MG63 (cell line): ENCODE measurements at regions not wholly inside any gene's neighbourhood (a gene's known extent, or its start where the extent isn't known, plus 50 kb on each side); places are given as distances from the start of the nearest gene placed in this dataset.

Source experiments
- DNase-seq: peaks from one replicate; pipeline ENCODE4 v3.0.0-alpha.2; 2020
- H3K27me3 ChIP-seq: fragments of 250-450 bp; sonication (Bioruptor Pico); 2 replicates; pipeline ENCODE4 v1.5.1; 2020; ENCODE audit warnings: mild to moderate bottlenecking, moderate library complexity
- H3K36me3 ChIP-seq: fragments of 250-450 bp; sonication (Bioruptor Pico); 2 replicates; pipeline ENCODE4 v1.5.1; 2020; ENCODE audit warnings: mild to moderate bottlenecking, moderate library complexity
- H3K4me3 ChIP-seq: fragments of 250-450 bp; sonication (Bioruptor Pico); 2 replicates; pipeline ENCODE4 v1.5.1; 2020; ENCODE audit warnings: mild to moderate bottlenecking, moderate library complexity
- H3K9me3 ChIP-seq: fragments of 250-450 bp; sonication (Bioruptor Pico); 2 replicates; pipeline ENCODE4 v1.5.1; 2020; ENCODE audit warnings: mild to moderate bottlenecking, moderate library complexity

DNA sequence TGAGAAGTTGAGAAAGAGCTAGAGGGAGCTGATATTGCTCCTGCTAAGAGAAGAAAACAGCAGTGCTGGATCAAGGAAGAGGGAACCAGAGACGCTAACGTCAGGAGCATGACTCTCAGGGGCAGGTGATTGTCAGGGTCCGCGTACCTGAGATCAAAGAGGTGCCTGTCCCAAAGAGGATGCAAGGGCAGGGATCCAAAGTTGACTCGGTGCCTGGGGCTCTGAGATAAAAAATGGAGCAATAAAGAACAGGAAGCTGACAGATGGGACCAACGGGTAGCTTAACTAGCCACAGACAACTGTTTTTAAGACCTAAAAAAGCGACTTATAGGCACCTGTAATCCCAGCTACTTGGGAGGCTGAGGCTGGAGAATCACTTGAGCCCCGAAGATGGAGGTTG lies 517.8 kb downstream of the IRX1 start:
- H3K9me3 ChIP-seq = no peaks in the 10 kb centered on the region
- no peak for DNase-seq
- no peak overlapping the region for H3K4me3 ChIP-seq
- H3K27me3 ChIP-seq = peaks cover 4% of the 10 kb centered on the region; the same call in 1 of the 2 replicates
- H3K36me3 ChIP-seq = no peaks in the 10 kb centered on the region

- H3K27me3 ChIP-seq = peaks cover 4% of the 10 kb centered on the region; the same call in 1 of the 2 replicates
- no peak overlapping the region for H3K4me3 ChIP-seq
- no peaks in the 10 kb centered on the region for H3K9me3 ChIP-seq
- no peaks in the 10 kb centered on the region for H3K36me3 ChIP-seq
- DNase-seq = no peak
Measured at GRCh38 chr5:4113905-4114304, 518.3 kb downstream of the IRX1 start.

DNA sequence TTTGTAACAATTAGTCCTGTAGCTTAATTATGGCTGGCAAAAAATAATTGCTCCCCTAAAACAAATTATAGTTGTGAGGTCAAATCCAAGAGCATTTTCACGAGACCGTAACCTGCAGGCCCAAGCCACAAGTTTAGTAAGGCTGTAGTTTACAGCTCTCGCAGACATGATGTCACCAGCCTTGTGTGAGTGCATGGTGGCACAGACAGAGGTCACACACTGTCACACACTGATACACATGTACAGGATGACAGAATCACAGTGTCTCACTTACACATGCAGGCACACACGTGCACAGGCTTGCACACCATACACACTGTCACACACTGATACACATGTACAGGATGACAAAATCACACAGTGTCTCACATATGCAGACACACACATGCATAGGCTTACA lies 518.8 kb downstream of the IRX1 start:
- H3K27me3 ChIP-seq = peaks cover 4% of the 10 kb centered on the region; the same call in 1 of the 2 replicates
- no peaks in the 10 kb centered on the region for H3K9me3 ChIP-seq
- no peaks in the 10 kb centered on the region for H3K36me3 ChIP-seq
- no peak overlapping the region for H3K4me3 ChIP-seq
- no peak for DNase-seq

DNA sequence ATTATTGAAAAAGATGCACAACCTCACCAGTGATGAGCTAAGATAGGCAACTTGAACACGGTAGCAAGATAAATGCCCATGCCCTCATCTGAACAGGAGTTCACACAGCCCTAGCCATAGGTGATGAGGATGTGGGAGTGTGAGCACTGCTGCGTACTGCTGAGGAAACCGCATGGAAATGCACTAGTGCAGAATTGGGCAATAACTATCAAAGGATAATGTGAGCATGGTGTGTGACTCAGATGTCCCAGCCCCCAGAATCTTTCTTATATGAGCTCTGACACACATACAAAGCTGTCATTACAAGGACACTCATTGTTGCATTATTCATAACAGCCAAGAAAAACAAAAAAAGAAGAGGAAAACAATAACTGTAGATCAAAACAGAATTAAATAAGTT lies 521.2 kb downstream of the IRX1 start:
- H3K27me3 ChIP-seq = peaks cover 4% of the 10 kb centered on the region; the same call in 1 of the 2 replicates
- no peak for DNase-seq
- no peak overlapping the region for H3K4me3 ChIP-seq
- no peaks in the 10 kb centered on the region for H3K36me3 ChIP-seq
- no peaks in the 10 kb centered on the region for H3K9me3 ChIP-seq

- Histone ChIP-seq H3K9me3 (no peaks in the 10 kb centered on the region), H3K4me3 (no peak overlapping the region)
Measured at GRCh38 chr5:4124221-4124970, 528.8 kb downstream of the IRX1 start.

DNA sequence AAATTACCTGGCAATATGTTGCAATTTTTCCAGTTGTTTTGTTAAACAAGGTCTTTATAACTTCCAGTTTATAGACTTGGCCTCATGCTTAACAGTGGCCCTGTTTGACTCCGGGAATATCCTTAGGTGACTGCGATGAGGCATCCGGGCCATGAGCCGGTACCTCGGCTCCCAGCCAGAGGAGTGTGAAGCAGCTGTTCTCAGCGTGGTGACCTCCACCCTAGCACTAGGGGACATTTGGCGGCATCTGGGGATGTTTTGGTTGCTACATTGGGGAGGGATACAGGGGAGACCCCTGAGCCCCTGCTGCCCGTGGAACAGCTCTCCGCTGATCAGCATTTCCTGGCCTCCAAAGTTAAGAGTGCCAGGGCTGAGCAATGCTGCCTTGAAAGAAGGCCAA lies 533.4 kb downstream of the IRX1 start:
- no peak for DNase-seq
- no peak overlapping the region for H3K4me3 ChIP-seq
- peaks cover 2% of the 10 kb centered on the region; the same call in 1 of the 2 replicates for H3K27me3 ChIP-seq
- H3K36me3 ChIP-seq = no peaks in the 10 kb centered on the region
- no peaks in the 10 kb centered on the region for H3K9me3 ChIP-seq

More at GRCh38 chr5:4124221-4124970, 528.8 kb downstream of the IRX1 start:
- Histone ChIP-seq H3K27me3 (peaks cover 4% of the 10 kb centered on the region; the same call in 1 of the 2 replicates), H3K36me3 (no peaks in the 10 kb centered on the region)
- no peak for DNase-seq

DNA sequence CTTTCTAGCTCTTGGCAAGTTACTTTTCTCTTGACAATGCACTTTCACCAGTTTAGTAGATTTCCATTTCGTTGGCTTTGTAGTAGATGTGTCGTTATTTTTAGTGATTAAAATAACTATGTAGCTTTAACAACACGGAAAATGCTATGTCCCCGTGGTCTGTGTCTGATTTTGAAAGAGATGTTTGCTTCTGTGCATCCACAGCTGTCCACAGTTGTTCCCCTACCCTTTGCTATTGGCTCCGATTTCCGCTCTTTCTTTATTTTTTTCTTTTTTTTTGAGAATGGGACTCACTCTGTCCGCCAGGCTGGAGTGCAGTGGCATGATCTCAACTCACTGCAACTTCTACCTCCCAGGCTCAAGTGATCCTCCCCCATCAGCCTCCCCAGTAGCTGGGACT lies 533.9 kb downstream of the IRX1 start:
- Histone ChIP-seq H3K36me3 (no peaks in the 10 kb centered on the region), H3K27me3 (peaks cover 2% of the 10 kb centered on the region; the same call in 1 of the 2 replicates), H3K4me3 (no peak overlapping the region), H3K9me3 (no peaks in the 10 kb centered on the region)
- no peak for DNase-seq

DNA sequence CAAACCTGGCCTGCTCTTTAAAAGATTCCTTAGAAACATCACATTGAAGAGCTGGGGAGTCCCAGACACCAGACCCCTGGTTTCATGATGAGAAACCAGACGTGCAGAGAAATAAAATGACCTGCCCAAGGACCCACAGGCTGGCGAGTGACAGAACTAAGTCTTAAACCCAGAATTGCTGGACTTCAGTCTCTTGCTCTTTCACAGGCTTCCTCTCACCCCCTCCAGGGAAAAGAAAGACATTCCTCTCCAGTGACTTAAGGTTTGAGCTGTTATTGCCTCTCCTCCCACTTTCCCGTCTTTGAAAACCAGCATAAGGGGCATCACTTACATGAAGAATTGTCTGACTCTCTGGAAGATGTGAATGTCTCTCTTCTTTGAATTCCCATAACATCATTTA lies 535.2 kb downstream of the IRX1 start:
- H3K36me3 ChIP-seq = no peaks in the 10 kb centered on the region
- H3K4me3 ChIP-seq = no peak overlapping the region
- DNase-seq = no peak
- no peaks in the 10 kb centered on the region for H3K9me3 ChIP-seq
- peaks cover 2% of the 10 kb centered on the region; the same call in 1 of the 2 replicates for H3K27me3 ChIP-seq

DNA sequence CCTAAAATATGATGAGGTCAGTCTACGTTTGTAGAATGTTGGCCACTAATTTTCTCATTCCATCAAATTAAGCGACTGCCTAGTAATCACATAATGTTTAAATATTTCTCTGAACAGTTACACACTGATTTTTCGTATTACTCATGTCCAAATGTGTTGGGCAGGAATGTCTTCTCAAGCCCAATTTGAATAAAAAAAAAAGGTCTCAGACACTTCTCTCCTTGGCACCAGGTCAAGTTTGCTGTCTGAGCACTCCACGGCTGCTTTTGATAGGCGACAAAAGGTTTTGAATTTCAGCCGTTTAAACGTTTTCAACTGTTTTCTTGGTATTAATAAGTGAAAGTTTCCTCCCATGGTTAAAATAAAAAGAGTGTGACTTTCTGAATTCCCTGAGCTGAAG lies 542.1 kb downstream of the IRX1 start:
- H3K4me3 ChIP-seq = no peak overlapping the region
- H3K36me3 ChIP-seq = no peaks in the 10 kb centered on the region
- H3K9me3 ChIP-seq = no peaks in the 10 kb centered on the region
- H3K27me3 ChIP-seq = 0 out of 2 replicates have a peak, but pooled peaks cover 2% of the 10 kb centered on the region
- DNase-seq = no peak

GRCh38 chr5:4142842-4143241 lies 547.2 kb downstream of the IRX1 start:
- no peak overlapping the region for H3K4me3 ChIP-seq
- H3K36me3 ChIP-seq = no peaks in the 10 kb centered on the region
- no peak for DNase-seq
- H3K27me3 ChIP-seq = 0 out of 2 replicates have a peak, but pooled peaks cover 2% of the 10 kb centered on the region
- H3K9me3 ChIP-seq = no peaks in the 10 kb centered on the region

DNA sequence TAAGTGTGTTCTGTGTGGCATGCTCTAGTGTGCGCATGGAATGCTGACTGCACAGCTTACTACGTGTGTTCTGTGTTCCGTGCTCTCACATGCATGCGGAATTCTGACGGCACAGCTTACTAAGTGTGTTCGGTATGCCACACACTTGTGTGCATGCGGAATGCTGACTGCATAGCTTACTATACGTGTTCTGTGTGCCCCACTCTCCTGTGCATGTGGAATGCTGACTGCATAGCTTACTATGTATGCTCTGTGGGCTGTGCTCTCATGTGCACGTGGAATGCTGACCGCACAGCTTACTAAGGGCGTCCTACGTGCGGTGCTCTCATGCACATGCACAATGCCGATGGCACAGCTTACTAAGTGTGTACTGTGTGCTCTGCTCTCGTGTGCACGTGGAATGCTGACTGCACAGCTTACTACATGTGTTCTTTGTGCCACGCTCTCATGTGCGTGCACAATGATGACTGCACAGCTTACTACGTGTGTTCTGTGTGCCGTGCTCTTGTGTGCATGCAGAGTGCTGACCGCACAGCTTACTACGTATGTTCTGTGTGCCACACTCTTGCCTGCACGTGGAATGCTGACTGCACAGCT lies 548.9 kb downstream of the IRX1 start:
- H3K27me3 ChIP-seq = no peaks in the 10 kb centered on the region
- no peak for DNase-seq
- no peaks in the 10 kb centered on the region for H3K9me3 ChIP-seq
- no peaks in the 10 kb centered on the region for H3K36me3 ChIP-seq
- no peak overlapping the region for H3K4me3 ChIP-seq

GRCh38 chr5:4145511-4145910 lies 549.9 kb downstream of the IRX1 start:
- DNase-seq = no peak
- Histone ChIP-seq H3K9me3 (no peaks in the 10 kb centered on the region), H3K27me3 (no peaks in the 10 kb centered on the region), H3K4me3 (no peak overlapping the region), H3K36me3 (no peaks in the 10 kb centered on the region)

DNA sequence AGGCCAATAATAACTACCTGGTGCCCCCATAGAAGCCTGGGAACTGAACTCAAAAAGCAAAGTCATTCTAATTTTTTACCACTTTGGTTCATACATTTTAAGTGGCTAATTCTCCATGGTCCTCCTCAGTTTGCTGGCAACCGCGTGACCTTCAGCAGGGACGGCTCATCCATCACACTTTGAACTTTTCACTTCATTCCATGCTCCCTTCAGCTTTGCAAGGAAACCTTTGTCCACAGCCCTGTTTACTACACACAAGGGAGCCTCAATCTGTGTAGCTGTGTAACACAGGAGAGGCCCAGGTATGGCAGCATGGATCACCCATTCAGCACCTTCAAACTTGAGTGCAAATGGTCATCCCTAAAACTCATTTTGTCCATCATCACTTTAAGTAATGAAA lies 552.4 kb downstream of the IRX1 start:
- Histone ChIP-seq H3K9me3 (no peaks in the 10 kb centered on the region), H3K27me3 (no peaks in the 10 kb centered on the region), H3K4me3 (no peak overlapping the region), H3K36me3 (no peaks in the 10 kb centered on the region)
- no peak for DNase-seq

DNA sequence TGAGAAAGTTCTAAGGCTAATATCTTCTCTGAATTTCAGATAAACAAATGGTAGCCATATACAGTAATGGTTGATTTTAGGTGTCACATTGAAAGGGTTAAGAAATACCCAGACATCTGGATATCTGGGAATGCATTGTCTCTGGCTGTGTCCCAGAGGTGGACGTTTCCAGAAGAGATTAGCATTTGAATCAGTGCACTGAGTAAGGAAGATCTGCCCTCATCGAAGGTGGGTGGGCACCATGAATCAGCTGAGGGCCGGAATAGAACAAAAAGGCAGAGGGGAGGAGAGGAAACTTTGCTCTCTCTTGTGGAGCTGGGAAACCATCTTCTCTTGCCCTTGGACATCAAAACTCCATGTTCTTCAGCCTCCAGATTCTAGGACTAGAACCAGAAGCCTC lies 554.4 kb downstream of the IRX1 start:
- Histone ChIP-seq H3K4me3 (no peak overlapping the region), H3K36me3 (no peaks in the 10 kb centered on the region), H3K27me3 (no peaks in the 10 kb centered on the region), H3K9me3 (no peaks in the 10 kb centered on the region)
- DNase-seq = no peak

DNA sequence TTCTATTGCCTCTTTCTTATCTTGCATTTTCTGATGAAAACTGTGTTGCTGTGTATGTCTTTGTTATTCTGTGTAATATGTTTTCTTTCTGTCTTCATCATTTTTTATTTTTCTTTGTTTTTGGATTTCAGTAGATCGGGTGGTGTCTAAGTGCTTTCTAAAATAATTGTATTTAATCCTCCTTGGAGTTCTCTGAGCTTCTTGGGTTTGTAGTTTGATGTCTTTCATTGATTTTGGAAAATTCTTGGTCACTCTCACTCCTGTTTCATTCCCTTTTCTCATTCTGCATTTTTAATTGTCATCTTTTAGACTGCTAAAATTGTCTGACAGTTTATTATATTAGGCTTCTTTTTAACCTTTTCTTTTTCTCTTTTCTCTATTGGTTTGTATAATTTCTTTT lies 560.5 kb downstream of the IRX1 start:
- no peaks in the 10 kb centered on the region for H3K36me3 ChIP-seq
- DNase-seq = no peak
- H3K27me3 ChIP-seq = no peaks in the 10 kb centered on the region; the same call in 1 of the 2 replicates
- no peaks in the 10 kb centered on the region for H3K9me3 ChIP-seq
- no peak overlapping the region for H3K4me3 ChIP-seq

GRCh38 chr5:4156889-4157288 lies 561.3 kb downstream of the IRX1 start:
- no peak for DNase-seq

DNA sequence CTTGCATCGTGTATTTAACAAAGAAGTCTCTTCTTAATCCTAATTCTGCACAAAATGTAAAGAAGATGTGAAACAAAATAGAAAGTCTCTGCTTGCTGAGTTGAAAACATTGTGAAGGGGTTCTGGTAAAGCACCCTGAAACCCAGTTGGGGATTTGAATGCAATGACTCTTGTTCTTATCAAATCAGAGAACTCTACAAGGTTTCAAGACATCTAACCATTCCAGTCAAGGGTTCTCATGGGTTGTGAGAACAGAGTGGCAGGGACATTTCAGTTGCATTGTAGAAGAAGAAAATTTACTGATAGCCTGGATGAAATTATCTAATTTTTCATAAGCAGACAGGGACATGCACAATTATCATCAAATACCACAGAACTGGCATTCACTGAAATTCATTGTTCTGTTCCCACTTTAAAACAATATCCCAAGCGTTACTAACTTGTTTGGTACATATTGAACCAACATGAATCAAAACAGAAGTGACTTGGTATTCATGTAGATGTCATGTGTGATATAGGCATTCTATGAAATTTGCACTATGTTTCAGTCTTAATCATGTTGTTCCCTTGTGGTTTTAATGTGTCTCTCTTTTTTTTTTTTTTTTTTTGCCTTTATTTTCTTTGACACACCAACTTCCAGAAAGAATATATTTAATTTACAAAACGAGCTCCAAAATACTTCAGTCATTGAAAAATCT lies 563.3 kb downstream of the IRX1 start:
- H3K27me3 ChIP-seq = no peaks in the 10 kb centered on the region; the same call in 1 of the 2 replicates
- H3K4me3 ChIP-seq = no peak overlapping the region
- H3K9me3 ChIP-seq = no peaks in the 10 kb centered on the region
- H3K36me3 ChIP-seq = no peaks in the 10 kb centered on the region
- DNase-seq = no peak

More at GRCh38 chr5:4156889-4157288, 561.3 kb downstream of the IRX1 start:
- no peaks in the 10 kb centered on the region for H3K9me3 ChIP-seq
- H3K36me3 ChIP-seq = no peaks in the 10 kb centered on the region
- no peak overlapping the region for H3K4me3 ChIP-seq
- H3K27me3 ChIP-seq = no peaks in the 10 kb centered on the region; the same call in 1 of the 2 replicates
